ENCODE measurements at regions not wholly inside any gene's neighbourhood (a gene's known extent, or its start where the extent isn't known, plus 50 kb on each side); places are given as distances from the start of the nearest gene placed in this dataset.

DNA sequence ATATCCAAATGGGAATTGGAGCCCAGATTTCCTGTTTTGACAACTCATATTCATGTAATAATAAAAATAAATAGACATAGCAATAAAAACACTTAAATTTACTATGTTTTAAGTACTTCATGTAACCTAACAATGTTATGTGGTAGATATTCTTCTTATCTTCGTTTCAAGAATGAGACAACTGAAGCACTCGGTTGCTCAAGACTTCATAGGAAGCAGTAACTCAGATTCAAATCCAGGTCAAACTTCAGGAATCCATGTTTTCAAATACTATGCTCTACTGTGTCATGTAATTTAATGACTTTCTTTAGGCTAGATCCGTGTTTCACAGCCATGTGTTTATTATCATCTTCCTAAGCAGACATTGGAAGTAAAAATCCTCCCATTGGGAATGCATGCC lies 492.2 kb downstream of the CNTN3 start:
- CTCF ChIA-PET: no interaction called here
- 26% methylated on average over 3 of the region's 3 CpGs for WGBS (ENCODE audit: low lambda C conversion rate)
- POLR2A ChIA-PET: no interaction called here

DNA sequence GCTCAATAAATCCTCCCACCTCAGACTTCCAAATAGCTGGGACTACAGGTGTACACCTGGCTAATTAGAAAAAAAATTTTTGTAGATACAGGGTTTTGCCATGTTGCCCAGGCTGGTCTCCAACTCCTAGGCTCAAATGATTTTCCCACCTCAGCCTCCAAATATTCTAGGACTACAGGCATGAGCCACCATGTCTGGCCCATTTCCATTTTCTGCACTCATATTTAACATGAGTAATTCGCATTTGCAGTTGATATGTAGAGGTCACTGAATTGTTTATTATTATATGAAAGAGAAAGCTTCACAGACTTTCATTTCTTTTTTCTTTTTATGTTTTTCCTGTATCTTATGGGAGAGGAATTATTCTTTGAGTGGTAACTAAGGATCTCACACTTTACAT lies 492.7 kb downstream of the CNTN3 start:
- POLR2A ChIA-PET: no interaction called here
- Histone ChIP-seq H3F3A (replicated peaks; ENCODE audit: insufficient read depth) (no peaks in the 10 kb centered on the region), H3K27ac (ENCODE audit: low read depth in 2 of 2, low read length in 1 of 2) (no peak overlapping the region), H3K36me3 (replicated peaks in 1 of 2; ENCODE audit: control insufficient read depth in 1 of 2, insufficient read depth in 2 of 2, low read length in 1 of 2) (no peaks in the 10 kb centered on the region), H3K79me2 (ENCODE audit: insufficient read depth) (no peaks in the 10 kb centered on the region), H3K9me3 (no peaks in the 10 kb centered on the region), H3K27me3 (ENCODE audit: insufficient read depth) (no peaks in the 10 kb centered on the region), H3K9ac (no peak overlapping the region), H3K4me2 (no peak overlapping the region), H3K4me1 (ENCODE audit: control insufficient read depth in 1 of 2, insufficient read depth in 2 of 2, low read depth in 1 of 2, low read length in 1 of 2) (no peaks in the 10 kb centered on the region), H3K4me3 (ENCODE audit: low read depth in 2 of 2, low read length in 1 of 2) (no peak overlapping the region), H4K20me1 (ENCODE audit: insufficient read depth) (no peaks in the 10 kb centered on the region), H3K9me2 (no peaks in the 10 kb centered on the region), H2AFZ (ENCODE audit: low read depth) (no peak overlapping the region)
- CTCF ChIA-PET: no interaction called here
- no peak for DNase-seq
- WGBS (ENCODE audit: low lambda C conversion rate): 19% methylated on average over 1 of the region's 1 CpG
- no peak for TF ChIP-seq YY1 (IDR thresholded peaks at IDR 0.05; ENCODE audit: low read depth)
- no peak for TF ChIP-seq GATA2 (CRISPR knock-in tag; IDR thresholded peaks at IDR 0.05)
- TF ChIP-seq, protein P1, sequence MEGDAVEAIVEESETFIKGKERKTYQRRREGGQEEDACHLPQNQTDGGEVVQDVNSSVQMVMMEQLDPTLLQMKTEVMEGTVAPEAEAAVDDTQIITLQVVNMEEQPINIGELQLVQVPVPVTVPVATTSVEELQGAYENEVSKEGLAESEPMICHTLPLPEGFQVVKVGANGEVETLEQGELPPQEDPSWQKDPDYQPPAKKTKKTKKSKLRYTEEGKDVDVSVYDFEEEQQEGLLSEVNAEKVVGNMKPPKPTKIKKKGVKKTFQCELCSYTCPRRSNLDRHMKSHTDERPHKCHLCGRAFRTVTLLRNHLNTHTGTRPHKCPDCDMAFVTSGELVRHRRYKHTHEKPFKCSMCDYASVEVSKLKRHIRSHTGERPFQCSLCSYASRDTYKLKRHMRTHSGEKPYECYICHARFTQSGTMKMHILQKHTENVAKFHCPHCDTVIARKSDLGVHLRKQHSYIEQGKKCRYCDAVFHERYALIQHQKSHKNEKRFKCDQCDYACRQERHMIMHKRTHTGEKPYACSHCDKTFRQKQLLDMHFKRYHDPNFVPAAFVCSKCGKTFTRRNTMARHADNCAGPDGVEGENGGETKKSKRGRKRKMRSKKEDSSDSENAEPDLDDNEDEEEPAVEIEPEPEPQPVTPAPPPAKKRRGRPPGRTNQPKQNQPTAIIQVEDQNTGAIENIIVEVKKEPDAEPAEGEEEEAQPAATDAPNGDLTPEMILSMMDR (IDR thresholded peaks at IDR 0.05): no peak
- no peak for TF ChIP-seq TEAD4 (IDR thresholded peaks at IDR 0.05; ENCODE audit: borderline replicate concordance, insufficient read depth)
- TF ChIP-seq FOSL2 (IDR thresholded peaks at IDR 0.05; ENCODE audit: borderline replicate concordance, low read depth): no peak
- TF ChIP-seq, protein P2, sequence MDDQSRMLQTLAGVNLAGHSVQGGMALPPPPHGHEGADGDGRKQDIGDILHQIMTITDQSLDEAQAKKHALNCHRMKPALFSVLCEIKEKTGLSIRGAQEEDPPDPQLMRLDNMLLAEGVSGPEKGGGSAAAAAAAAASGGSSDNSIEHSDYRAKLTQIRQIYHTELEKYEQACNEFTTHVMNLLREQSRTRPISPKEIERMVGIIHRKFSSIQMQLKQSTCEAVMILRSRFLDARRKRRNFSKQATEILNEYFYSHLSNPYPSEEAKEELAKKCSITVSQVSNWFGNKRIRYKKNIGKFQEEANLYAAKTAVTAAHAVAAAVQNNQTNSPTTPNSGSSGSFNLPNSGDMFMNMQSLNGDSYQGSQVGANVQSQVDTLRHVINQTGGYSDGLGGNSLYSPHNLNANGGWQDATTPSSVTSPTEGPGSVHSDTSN (IDR thresholded peaks at IDR 0.05): no peak
- TF ChIP-seq RAD21 (IDR thresholded peaks at IDR 0.05; ENCODE audit: low read length): no peak
- TF ChIP-seq FOXM1 (IDR thresholded peaks at IDR 0.05; ENCODE audit: low read depth): no peak
- no peak for TF ChIP-seq RCOR1 (IDR thresholded peaks at IDR 0.05; ENCODE audit: low read length)
- TF ChIP-seq MXI1 (IDR thresholded peaks at IDR 0.05; ENCODE audit: low read depth, low read length): no peak

More for the DNA sequence above, 492.2 kb downstream of the CNTN3 start:
- no peaks in the 10 kb centered on the region for H3K4me1 ChIP-seq (ENCODE audit: control insufficient read depth in 1 of 2, insufficient read depth in 2 of 2, low read depth in 1 of 2, low read length in 1 of 2)
- no peaks in the 10 kb centered on the region for H3F3A ChIP-seq (replicated peaks; ENCODE audit: insufficient read depth)
- H3K4me2 ChIP-seq: no peak overlapping the region
- no peak overlapping the region for H3K27ac ChIP-seq (ENCODE audit: low read depth in 2 of 2, low read length in 1 of 2)
- no peaks in the 10 kb centered on the region for H3K9me2 ChIP-seq
- no peak overlapping the region for H3K4me3 ChIP-seq (ENCODE audit: low read depth in 2 of 2, low read length in 1 of 2)
- no peak overlapping the region for H3K9ac ChIP-seq
- H3K79me2 ChIP-seq (ENCODE audit: insufficient read depth): no peaks in the 10 kb centered on the region
- no peaks in the 10 kb centered on the region for H3K9me3 ChIP-seq
- no peaks in the 10 kb centered on the region for H3K36me3 ChIP-seq (replicated peaks in 1 of 2; ENCODE audit: control insufficient read depth in 1 of 2, insufficient read depth in 2 of 2, low read length in 1 of 2)
- TF ChIP-seq RXRA (IDR thresholded peaks at IDR 0.05; ENCODE audit: borderline replicate concordance, low read depth): no peak
- no peak for TF ChIP-seq SIN3A (IDR thresholded peaks at IDR 0.05; ENCODE audit: borderline replicate concordance, low read depth, low read length)
- TF ChIP-seq, protein P3, sequence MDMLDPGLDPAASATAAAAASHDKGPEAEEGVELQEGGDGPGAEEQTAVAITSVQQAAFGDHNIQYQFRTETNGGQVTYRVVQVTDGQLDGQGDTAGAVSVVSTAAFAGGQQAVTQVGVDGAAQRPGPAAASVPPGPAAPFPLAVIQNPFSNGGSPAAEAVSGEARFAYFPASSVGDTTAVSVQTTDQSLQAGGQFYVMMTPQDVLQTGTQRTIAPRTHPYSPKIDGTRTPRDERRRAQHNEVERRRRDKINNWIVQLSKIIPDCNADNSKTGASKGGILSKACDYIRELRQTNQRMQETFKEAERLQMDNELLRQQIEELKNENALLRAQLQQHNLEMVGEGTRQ (IDR thresholded peaks at IDR 0.05; ENCODE audit: borderline replicate concordance, low read depth, low read length): no peak
- no peak for TF ChIP-seq CHD2 (IDR thresholded peaks at IDR 0.05; ENCODE audit: low read length, partially characterized antibody)
- no peak for TF ChIP-seq YY1 (IDR thresholded peaks at IDR 0.05; ENCODE audit: low read depth)
- no peak for TF ChIP-seq POLR2AphosphoS5 (IDR thresholded peaks at IDR 0.05; ENCODE audit: low read depth, low read length)
- TF ChIP-seq TCF12 (IDR thresholded peaks at IDR 0.05): no peak
- no peak for TF ChIP-seq TAF1 (IDR thresholded peaks at IDR 0.05; ENCODE audit: borderline replicate concordance, low read depth, low read length)
- TF ChIP-seq, protein P1 (IDR thresholded peaks at IDR 0.05): no peak
- TF ChIP-seq RFX5 (IDR thresholded peaks at IDR 0.05; ENCODE audit: low read length): no peak
- TF ChIP-seq, protein P4, sequence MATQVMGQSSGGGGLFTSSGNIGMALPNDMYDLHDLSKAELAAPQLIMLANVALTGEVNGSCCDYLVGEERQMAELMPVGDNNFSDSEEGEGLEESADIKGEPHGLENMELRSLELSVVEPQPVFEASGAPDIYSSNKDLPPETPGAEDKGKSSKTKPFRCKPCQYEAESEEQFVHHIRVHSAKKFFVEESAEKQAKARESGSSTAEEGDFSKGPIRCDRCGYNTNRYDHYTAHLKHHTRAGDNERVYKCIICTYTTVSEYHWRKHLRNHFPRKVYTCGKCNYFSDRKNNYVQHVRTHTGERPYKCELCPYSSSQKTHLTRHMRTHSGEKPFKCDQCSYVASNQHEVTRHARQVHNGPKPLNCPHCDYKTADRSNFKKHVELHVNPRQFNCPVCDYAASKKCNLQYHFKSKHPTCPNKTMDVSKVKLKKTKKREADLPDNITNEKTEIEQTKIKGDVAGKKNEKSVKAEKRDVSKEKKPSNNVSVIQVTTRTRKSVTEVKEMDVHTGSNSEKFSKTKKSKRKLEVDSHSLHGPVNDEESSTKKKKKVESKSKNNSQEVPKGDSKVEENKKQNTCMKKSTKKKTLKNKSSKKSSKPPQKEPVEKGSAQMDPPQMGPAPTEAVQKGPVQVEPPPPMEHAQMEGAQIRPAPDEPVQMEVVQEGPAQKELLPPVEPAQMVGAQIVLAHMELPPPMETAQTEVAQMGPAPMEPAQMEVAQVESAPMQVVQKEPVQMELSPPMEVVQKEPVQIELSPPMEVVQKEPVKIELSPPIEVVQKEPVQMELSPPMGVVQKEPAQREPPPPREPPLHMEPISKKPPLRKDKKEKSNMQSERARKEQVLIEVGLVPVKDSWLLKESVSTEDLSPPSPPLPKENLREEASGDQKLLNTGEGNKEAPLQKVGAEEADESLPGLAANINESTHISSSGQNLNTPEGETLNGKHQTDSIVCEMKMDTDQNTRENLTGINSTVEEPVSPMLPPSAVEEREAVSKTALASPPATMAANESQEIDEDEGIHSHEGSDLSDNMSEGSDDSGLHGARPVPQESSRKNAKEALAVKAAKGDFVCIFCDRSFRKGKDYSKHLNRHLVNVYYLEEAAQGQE (IDR thresholded peaks at IDR 0.05; ENCODE audit: low read depth, low read length): no peak
- no peaks in the 10 kb centered on the region for H4K20me1 ChIP-seq (ENCODE audit: insufficient read depth)
- H2AFZ ChIP-seq (ENCODE audit: low read depth): no peak overlapping the region
- no peaks in the 10 kb centered on the region for H3K27me3 ChIP-seq (ENCODE audit: insufficient read depth)
- DNase-seq: no peak
